ENCODE measurements at regions not wholly inside any gene's neighbourhood (a gene's known extent, or its start where the extent isn't known, plus 50 kb on each side); places are given as distances from the start of the nearest gene placed in this dataset.

DNA sequence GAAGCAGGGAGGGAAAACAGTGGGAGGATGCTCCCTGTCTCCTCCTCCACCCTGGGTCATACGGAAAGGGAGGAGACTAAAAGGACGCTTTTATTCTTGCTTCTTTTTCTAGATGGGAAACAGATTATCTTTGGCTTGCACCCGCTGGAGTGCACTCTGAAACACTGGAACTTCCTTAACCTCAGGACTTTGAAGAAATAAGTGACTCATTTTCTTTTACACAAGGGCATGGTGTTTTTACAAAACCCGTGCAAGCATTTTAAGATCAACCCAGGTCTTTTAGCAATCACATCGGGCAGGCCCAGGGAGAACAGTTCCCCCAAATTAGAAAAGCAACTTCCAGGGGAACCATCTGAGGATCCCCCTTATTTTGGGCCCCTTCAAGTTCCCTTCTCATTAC is 80.9 kb upstream of the TSPAN11 start:
- Mint-ChIP-seq H3K4me3 (no peak overlapping the region), H3K27ac (no peak overlapping the region), H3K36me3 (ENCODE audit: low read depth) (no peaks in the 10 kb centered on the region), H3K27me3 (ENCODE audit: low read depth) (no peaks in the 10 kb centered on the region), H3K4me1 (ENCODE audit: low read depth) (no peaks in the 10 kb centered on the region), H3K9me3 (ENCODE audit: insufficient read depth) (no peaks in the 10 kb centered on the region)
- ATAC-seq, result no peak
- ChIA-PET POLR2A (no interaction called here), CTCF (interaction anchor here (1.3 to 5.6 kb wide), 5 partner anchors 84 to 426 kb away, joined by 3 to 41 read pairs (median 33); no protein-coding TSS in a partner anchor)
- DNase-seq, result no peak

- no peak for ATAC-seq
- Mint-ChIP-seq H3K4me1 (ENCODE audit: low read depth) (no peaks in the 10 kb centered on the region), H3K27me3 (ENCODE audit: low read depth) (no peaks in the 10 kb centered on the region), H3K9me3 (ENCODE audit: insufficient read depth) (no peaks in the 10 kb centered on the region), H3K36me3 (ENCODE audit: low read depth) (no peaks in the 10 kb centered on the region), H3K27ac (no peak overlapping the region), H3K4me3 (no peak overlapping the region)
- ChIA-PET CTCF (interaction anchor here (1.2 kb wide), 1 partner anchor 141 kb away, joined by 3 read pairs; no protein-coding TSS in a partner anchor), POLR2A (interaction anchor here (0.7 kb wide), 1 partner anchor 191 kb away, joined by 3 read pairs; no protein-coding TSS in a partner anchor)
- no peak for DNase-seq
Observed at GRCh38 chr12:30843211-30843610, 83.3 kb upstream of the TSPAN11 start.

DNA sequence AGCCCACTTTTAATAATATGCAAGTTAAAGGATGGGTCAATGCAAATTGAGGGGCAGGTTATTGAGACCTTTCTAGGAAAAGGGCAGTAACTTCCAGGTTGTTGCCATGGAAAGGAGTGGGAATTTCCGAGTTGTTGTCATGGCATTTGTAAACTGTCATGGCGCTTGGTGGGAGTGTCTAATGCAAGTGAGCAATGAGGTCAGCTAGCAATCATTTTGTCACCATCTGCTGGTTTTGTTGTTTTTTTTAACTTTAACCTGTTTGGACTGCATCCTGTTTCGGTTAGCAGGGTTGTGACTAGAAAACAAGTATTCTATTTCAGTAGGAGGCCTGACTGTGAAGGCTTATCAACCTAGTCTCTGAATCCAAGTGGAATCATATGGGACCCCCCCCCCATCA is 85.8 kb upstream of the TSPAN11 start:
- no peaks in the 10 kb centered on the region for H3K36me3 Mint-ChIP-seq (ENCODE audit: low read depth)
- CTCF ChIA-PET, result no interaction called here
- ATAC-seq (no peak), DNase-seq (no peak)
- POLR2A ChIA-PET, result no interaction called here
- peaks cover 8% of the 10 kb centered on the region for H3K27me3 Mint-ChIP-seq (ENCODE audit: low read depth)
- no peak overlapping the region for H3K27ac Mint-ChIP-seq
- no peaks in the 10 kb centered on the region for H3K9me3 Mint-ChIP-seq (ENCODE audit: insufficient read depth)
- H3K4me3 Mint-ChIP-seq, result no peak overlapping the region
- no peaks in the 10 kb centered on the region for H3K4me1 Mint-ChIP-seq (ENCODE audit: low read depth)

GRCh38 chr12:30839643-30840220 is 85.0 kb upstream of the CAPRIN2 start:
- Mint-ChIP-seq H3K27ac (no peak overlapping the region), H3K4me3 (no peak overlapping the region), H3K27me3 (ENCODE audit: low read depth) (peaks cover 8% of the 10 kb centered on the region), H3K9me3 (ENCODE audit: insufficient read depth) (no peaks in the 10 kb centered on the region), H3K4me1 (ENCODE audit: low read depth) (no peaks in the 10 kb centered on the region), H3K36me3 (ENCODE audit: low read depth) (no peaks in the 10 kb centered on the region)
- CTCF ChIA-PET, result no interaction called here
- ATAC-seq, result no peak
- no peak for DNase-seq
- POLR2A ChIA-PET, result no interaction called here

- DNase-seq (no peak), ATAC-seq (no peak)
- Mint-ChIP-seq H3K4me3 (no peak overlapping the region), H3K36me3 (ENCODE audit: low read depth) (no peaks in the 10 kb centered on the region), H3K27me3 (ENCODE audit: low read depth) (peaks cover 8% of the 10 kb centered on the region), H3K4me1 (ENCODE audit: low read depth) (no peaks in the 10 kb centered on the region), H3K9me3 (ENCODE audit: insufficient read depth) (no peaks in the 10 kb centered on the region), H3K27ac (no peak overlapping the region)
- POLR2A ChIA-PET, result no interaction called here
- CTCF ChIA-PET, result no interaction called here
Observed at GRCh38 chr12:30837595-30837994, 82.8 kb upstream of the CAPRIN2 start.

- Mint-ChIP-seq H3K9me3 (ENCODE audit: insufficient read depth) (no peaks in the 10 kb centered on the region), H3K27me3 (ENCODE audit: low read depth) (peaks cover 8% of the 10 kb centered on the region), H3K36me3 (ENCODE audit: low read depth) (no peaks in the 10 kb centered on the region), H3K4me1 (ENCODE audit: low read depth) (no peaks in the 10 kb centered on the region), H3K27ac (no peak overlapping the region), H3K4me3 (no peak overlapping the region)
- ChIA-PET CTCF (no interaction called here), POLR2A (no interaction called here)
- DNase-seq (no peak), ATAC-seq (no peak)
Observed at GRCh38 chr12:30836656-30837445, 82.1 kb upstream of the CAPRIN2 start.

GRCh38 chr12:30835216-30835615 is 80.5 kb upstream of the CAPRIN2 start:
- CTCF ChIA-PET, result no interaction called here
- Mint-ChIP-seq H3K4me1 (ENCODE audit: low read depth) (no peaks in the 10 kb centered on the region), H3K27me3 (ENCODE audit: low read depth) (peaks cover 10% of the 10 kb centered on the region), H3K36me3 (ENCODE audit: low read depth) (no peaks in the 10 kb centered on the region), H3K9me3 (ENCODE audit: insufficient read depth) (no peaks in the 10 kb centered on the region), H3K4me3 (no peak overlapping the region), H3K27ac (no peak overlapping the region)
- POLR2A ChIA-PET, result no interaction called here
- DNase-seq (no peak), ATAC-seq (no peak)

DNA sequence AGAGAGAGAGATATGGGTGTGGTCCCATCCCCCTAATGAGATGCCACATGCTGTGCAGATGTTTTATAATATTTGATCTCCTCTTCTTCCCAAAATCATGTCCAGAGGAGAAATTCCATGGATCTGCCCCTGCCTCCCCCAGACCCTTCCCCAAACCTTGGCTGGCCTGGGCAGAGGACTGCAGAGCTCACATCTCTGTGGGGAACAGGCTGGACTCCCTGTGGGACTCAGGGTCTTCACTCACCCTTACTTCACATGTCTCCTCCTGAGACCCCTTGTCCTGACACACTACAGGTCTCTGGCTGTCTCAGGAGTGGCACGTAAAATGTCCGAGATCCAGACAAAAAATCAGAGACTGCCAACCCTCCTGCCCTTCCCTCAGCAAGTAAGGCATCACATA is 76.0 kb upstream of the CAPRIN2 start:
- H3K36me3 Mint-ChIP-seq (ENCODE audit: low read depth), result no peaks in the 10 kb centered on the region
- ATAC-seq, result no peak
- peaks cover 7% of the 10 kb centered on the region for H3K27me3 Mint-ChIP-seq (ENCODE audit: low read depth)
- CTCF ChIA-PET, result no interaction called here
- DNase-seq, result no peak
- no peak overlapping the region for H3K4me3 Mint-ChIP-seq
- H3K9me3 Mint-ChIP-seq (ENCODE audit: insufficient read depth), result no peaks in the 10 kb centered on the region
- H3K27ac Mint-ChIP-seq, result no peak overlapping the region
- no peaks in the 10 kb centered on the region for H3K4me1 Mint-ChIP-seq (ENCODE audit: low read depth)
- POLR2A ChIA-PET, result no interaction called here

GRCh38 chr12:30829876-30830275 is 75.1 kb upstream of the CAPRIN2 start:
- no peaks in the 10 kb centered on the region for H3K4me1 Mint-ChIP-seq (ENCODE audit: low read depth)
- ATAC-seq (no peak), DNase-seq (no peak)
- H3K9me3 Mint-ChIP-seq (ENCODE audit: insufficient read depth), result no peaks in the 10 kb centered on the region
- peaks cover 9% of the 10 kb centered on the region for H3K27me3 Mint-ChIP-seq (ENCODE audit: low read depth)
- H3K4me3 Mint-ChIP-seq, result no peak overlapping the region
- H3K27ac Mint-ChIP-seq, result no peak overlapping the region
- POLR2A ChIA-PET, result no interaction called here
- no peaks in the 10 kb centered on the region for H3K36me3 Mint-ChIP-seq (ENCODE audit: low read depth)
- CTCF ChIA-PET, result interaction anchor here (0.8 to 1.6 kb wide), 3 partner anchors 14 to 1310 kb away, joined by 3 to 6 read pairs (median 3); no protein-coding TSS in a partner anchor

GRCh38 chr12:30828686-30829085 is 73.9 kb upstream of the CAPRIN2 start:
- H3K36me3 Mint-ChIP-seq (ENCODE audit: low read depth), result no peaks in the 10 kb centered on the region
- ChIA-PET CTCF (interaction anchor here (0.6 to 1.6 kb wide), 3 partner anchors 15 to 1309 kb away, joined by 3 to 6 read pairs (median 3); no protein-coding TSS in a partner anchor), POLR2A (no interaction called here)
- ATAC-seq (no peak), DNase-seq (no peak)
- H3K4me1 Mint-ChIP-seq (ENCODE audit: low read depth), result peaks cover 2% of the 10 kb centered on the region
- no peak overlapping the region for H3K27ac Mint-ChIP-seq
- H3K27me3 Mint-ChIP-seq (ENCODE audit: low read depth), result peaks cover 18% of the 10 kb centered on the region
- no peak overlapping the region for H3K4me3 Mint-ChIP-seq
- no peaks in the 10 kb centered on the region for H3K9me3 Mint-ChIP-seq (ENCODE audit: insufficient read depth)

- POLR2A ChIA-PET, result interaction anchor here (0.6 kb wide), 1 partner anchor 499 kb away, joined by 3 read pairs; the partner anchor contains the start of gene SINHCAF
- DNase-seq, result no peak
- no peak for ATAC-seq
- Mint-ChIP-seq H3K4me3 (no peak overlapping the region), H3K9me3 (ENCODE audit: insufficient read depth) (no peaks in the 10 kb centered on the region), H3K27me3 (ENCODE audit: low read depth) (peaks cover 24% of the 10 kb centered on the region), H3K27ac (no peak overlapping the region), H3K4me1 (ENCODE audit: low read depth) (peaks cover 11% of the 10 kb centered on the region), H3K36me3 (ENCODE audit: low read depth) (no peaks in the 10 kb centered on the region)
- CTCF ChIA-PET, result no interaction called here
Observed at GRCh38 chr12:30827101-30828066, 72.6 kb upstream of the CAPRIN2 start.

DNA sequence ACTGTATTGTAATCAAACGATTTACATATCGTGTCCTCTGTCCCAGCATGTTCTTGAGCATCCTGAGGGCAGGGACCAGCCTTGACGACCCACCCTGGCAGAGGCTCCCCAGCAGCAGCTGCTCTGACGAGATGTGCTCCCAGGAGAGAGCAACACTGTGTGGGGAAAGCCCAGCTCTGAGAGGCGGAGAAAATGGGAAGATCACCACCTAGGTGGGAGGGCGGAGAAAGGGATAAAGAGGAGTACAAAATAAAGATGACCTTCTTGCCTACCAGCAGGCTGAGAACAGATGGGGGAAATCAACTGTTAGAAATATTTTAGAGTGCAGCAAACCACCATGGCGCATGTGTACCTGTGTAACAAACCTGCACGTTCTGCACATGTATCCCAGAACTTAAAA is 71.5 kb upstream of the CAPRIN2 start:
- ChIA-PET CTCF (interaction anchor here (0.7 kb wide), 1 partner anchor 30 kb away, joined by 3 read pairs; no protein-coding TSS in a partner anchor), POLR2A (no interaction called here)
- no peak overlapping the region for H3K4me3 Mint-ChIP-seq
- peaks cover 28% of the 10 kb centered on the region for H3K27me3 Mint-ChIP-seq (ENCODE audit: low read depth)
- ATAC-seq (no peak), DNase-seq (no peak)
- H3K36me3 Mint-ChIP-seq (ENCODE audit: low read depth), result no peaks in the 10 kb centered on the region
- no peaks in the 10 kb centered on the region for H3K9me3 Mint-ChIP-seq (ENCODE audit: insufficient read depth)
- H3K4me1 Mint-ChIP-seq (ENCODE audit: low read depth), result peaks cover 17% of the 10 kb centered on the region
- H3K27ac Mint-ChIP-seq, result no peak overlapping the region

Data from activated CD8-positive, alpha-beta T cell treated with anti-CD3 and anti-CD28 coated beads, Interleukin-2, amount 10 ng/mL, durations not matched to agents 7 days and 5 days (primary cell).